GM12892 (cell line): ENCODE measurements at regions not wholly inside any gene's neighbourhood (a gene's known extent, or its start where the extent isn't known, plus 50 kb on each side); places are given as distances from the start of the nearest gene placed in this dataset.

Experiments
- POLR2A ChIP-seq: IDR thresholded peaks from 2 replicates; pipeline ENCODE4 v1.6.1; 2011; ENCODE audit warnings: low read depth, low read length, control low read depth
- POLR2AphosphoS5 ChIP-seq: IDR thresholded peaks from 2 replicates; pipeline ENCODE4 v1.6.1; 2011; ENCODE audit warnings: low read depth, low read length, control low read depth
- TAF1 ChIP-seq: IDR thresholded peaks from 2 replicates; pipeline ENCODE4 v1.6.1; 2011; ENCODE audit warnings: low read depth, mild to moderate bottlenecking, control low read depth, low read length, borderline replicate concordance

DNA sequence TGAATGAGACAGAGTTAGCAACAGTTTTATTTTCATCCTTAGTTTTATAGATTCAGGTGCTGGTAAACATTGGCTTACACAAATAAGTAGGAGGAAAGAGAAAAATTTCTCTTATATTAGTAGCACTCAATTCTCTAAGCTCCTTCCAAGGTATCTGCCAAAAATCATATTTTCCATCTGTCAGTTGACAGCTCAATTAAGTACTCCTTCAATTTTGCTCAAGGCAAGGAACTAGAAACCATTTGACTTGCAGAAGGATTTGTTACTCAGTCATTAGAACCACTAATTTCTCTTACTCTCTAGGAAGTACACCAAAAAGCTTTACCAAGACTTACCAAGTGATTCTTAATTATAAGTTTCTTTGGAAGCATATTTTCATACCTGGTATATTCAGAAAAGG, 101.4 kb upstream of the ATP8B1 start:
- TF ChIP-seq POLR2AphosphoS5 = no peak
- no peak for TF ChIP-seq TAF1
- no peak for TF ChIP-seq POLR2A
